Thyroid gland (tissue), 4 donors: ENCODE measurements at regions not wholly inside any gene's neighbourhood (a gene's known extent, or its start where the extent isn't known, plus 50 kb on each side); places are given as distances from the start of the nearest gene placed in this dataset.

ENCODE experiments used
- CTCF ChIP-seq, 6 experiments: fragments of 200-600 bp in 3 of 6; fragments of 450-650 bp in 3 of 6; sonication (generic) in 3 of 6; IDR thresholded peaks; one replicate each; pipeline ENCODE4 v1.5.1; 2016 to 2019; ENCODE audit warnings: antibody characterized with exemption in 6 of 6, mild to moderate bottlenecking in 2 of 6, inconsistent platforms in 1 of 6, moderate library complexity in 1 of 6
- POLR2A ChIP-seq, 2 donors: fragments of 450-650 bp; IDR thresholded peaks; one replicate each; pipeline ENCODE4 v1.6.1; 2017; ENCODE audit warnings: antibody characterized with exemption in 2 of 2, mild to moderate bottlenecking in 2 of 2, moderate library complexity in 1 of 2

- TF ChIP-seq CTCF (IDR thresholded peaks at IDR 0.05): no peak
- no peak for TF ChIP-seq POLR2A (IDR thresholded peaks at IDR 0.05)
These were observed 82.0 kb upstream of the PAK5 start for GRCh38 chr20:9920866-9921265.
